ENCODE measurements at regions not wholly inside any gene's neighbourhood (a gene's known extent, or its start where the extent isn't known, plus 50 kb on each side); places are given as distances from the start of the nearest gene placed in this dataset.
"Not testable (repeated sequence)": the region's sequence is repeated elsewhere in the genome, so short reads cannot be mapped to it uniquely, and the experiment has no call there.

GRCh38 chr13:61358599-61358998 is 57.0 kb downstream of the PCDH20 start:
- in situ Hi-C loops (cut with HindIII; ENCODE audit: low pct_unique_long_range_greater_than_20kb, low sequenced_read_pairs): no loop called here
- no peak for TF ChIP-seq JUND (IDR thresholded peaks at IDR 0.05; ENCODE audit: low read depth)
- no peak for DNase-seq (ENCODE audit: low read depth in 1 of 2, low spot score in 1 of 2)

GRCh38 chr13:61350341-61350740 is 65.3 kb downstream of the PCDH20 start:
- no peak for DNase-seq (ENCODE audit: low read depth in 1 of 2, low spot score in 1 of 2)
- no peak for TF ChIP-seq JUND (IDR thresholded peaks at IDR 0.05; ENCODE audit: low read depth)
- in situ Hi-C loops (cut with HindIII; ENCODE audit: low pct_unique_long_range_greater_than_20kb, low sequenced_read_pairs): no loop called here

- no peak for TF ChIP-seq JUND (IDR thresholded peaks at IDR 0.05; ENCODE audit: low read depth)
- in situ Hi-C loops (cut with HindIII; ENCODE audit: low pct_unique_long_range_greater_than_20kb, low sequenced_read_pairs): no loop called here
Observed at GRCh38 chr13:61339054-61339621, 76.5 kb downstream of the PCDH20 start.

GRCh38 chr13:61316647-61317046 is 99.0 kb downstream of the PCDH20 start:
- no peak for TF ChIP-seq JUND (IDR thresholded peaks at IDR 0.05; ENCODE audit: low read depth)
- DNase-seq (ENCODE audit: low read depth in 1 of 2, low spot score in 1 of 2): no peak
- in situ Hi-C loops (cut with HindIII; ENCODE audit: low pct_unique_long_range_greater_than_20kb, low sequenced_read_pairs): no loop called here

More at GRCh38 chr13:61339054-61339621, 76.5 kb downstream of the PCDH20 start:
- DNase-seq (ENCODE audit: low read depth in 1 of 2, low spot score in 1 of 2): no peak

- in situ Hi-C loops (cut with HindIII; ENCODE audit: low pct_unique_long_range_greater_than_20kb, low sequenced_read_pairs): no loop called here
- no peak for TF ChIP-seq JUND (IDR thresholded peaks at IDR 0.05; ENCODE audit: low read depth)
Observed at GRCh38 chr13:61294467-61295191, 121.0 kb downstream of the PCDH20 start.

GRCh38 chr13:61286148-61286745 is 129.4 kb downstream of the PCDH20 start:
- TF ChIP-seq JUND (IDR thresholded peaks at IDR 0.05; ENCODE audit: low read depth): no peak
- in situ Hi-C loops (cut with HindIII; ENCODE audit: low pct_unique_long_range_greater_than_20kb, low sequenced_read_pairs): no loop called here
- peak; percentile 1 to 52 for DNase-seq (ENCODE audit: low read depth in 1 of 2, low spot score in 1 of 2)

More at GRCh38 chr13:61294467-61295191, 121.0 kb downstream of the PCDH20 start:
- no peak for DNase-seq (ENCODE audit: low read depth in 1 of 2, low spot score in 1 of 2)

- no peak for TF ChIP-seq JUND (IDR thresholded peaks at IDR 0.05; ENCODE audit: low read depth)
- in situ Hi-C loops (cut with HindIII; ENCODE audit: low pct_unique_long_range_greater_than_20kb, low sequenced_read_pairs): no loop called here
- no peak for DNase-seq (ENCODE audit: low read depth in 1 of 2, low spot score in 1 of 2)
Observed at GRCh38 chr13:61277586-61278276, 137.9 kb downstream of the PCDH20 start.

- no peak for TF ChIP-seq JUND (IDR thresholded peaks at IDR 0.05; ENCODE audit: low read depth)
- DNase-seq (ENCODE audit: low read depth in 1 of 2, low spot score in 1 of 2): no peak
- in situ Hi-C loops (cut with HindIII; ENCODE audit: low pct_unique_long_range_greater_than_20kb, low sequenced_read_pairs): no loop called here
Observed at GRCh38 chr13:61277088-61277487, 138.6 kb downstream of the PCDH20 start.

- no peak for TF ChIP-seq JUND (IDR thresholded peaks at IDR 0.05; ENCODE audit: low read depth)
- in situ Hi-C loops (cut with HindIII; ENCODE audit: low pct_unique_long_range_greater_than_20kb, low sequenced_read_pairs): no loop called here
- DNase-seq (ENCODE audit: low read depth in 1 of 2, low spot score in 1 of 2): no peak
Observed at GRCh38 chr13:61276401-61276800, 139.2 kb downstream of the PCDH20 start.

GRCh38 chr13:61275736-61276135 is 139.9 kb downstream of the PCDH20 start:
- in situ Hi-C loops (cut with HindIII; ENCODE audit: low pct_unique_long_range_greater_than_20kb, low sequenced_read_pairs): no loop called here

GRCh38 chr13:61275251-61275650 is 140.4 kb downstream of the PCDH20 start:
- in situ Hi-C loops (cut with HindIII; ENCODE audit: low pct_unique_long_range_greater_than_20kb, low sequenced_read_pairs): no loop called here
- no peak for DNase-seq (ENCODE audit: low read depth in 1 of 2, low spot score in 1 of 2)
- no peak for TF ChIP-seq JUND (IDR thresholded peaks at IDR 0.05; ENCODE audit: low read depth)

More at GRCh38 chr13:61275736-61276135, 139.9 kb downstream of the PCDH20 start:
- no peak for TF ChIP-seq JUND (IDR thresholded peaks at IDR 0.05; ENCODE audit: low read depth)
- no peak for DNase-seq (ENCODE audit: low read depth in 1 of 2, low spot score in 1 of 2)

- in situ Hi-C loops (cut with HindIII; ENCODE audit: low pct_unique_long_range_greater_than_20kb, low sequenced_read_pairs); DNase-seq (ENCODE audit: low read depth in 1 of 2, low spot score in 1 of 2): not testable (repeated sequence)
Observed at GRCh38 chr13:61266896-61267295, 148.8 kb downstream of the PCDH20 start.
